Heart right ventricle (tissue), 16 donors: ENCODE measurements at regions not wholly inside any gene's neighbourhood (a gene's known extent, or its start where the extent isn't known, plus 50 kb on each side); places are given as distances from the start of the nearest gene placed in this dataset.

ENCODE experiments used
- ATAC-seq, 8 donors: fragments of 200-7000 bp; cut with Tn5 transposase; one replicate each; pipeline ENCODE4 v1.9.1; 2020; ENCODE audit warnings: mild to moderate bottlenecking in 8 of 8, moderate library complexity in 8 of 8, moderate number of reproducible peaks in 1 of 8
- DNase-seq, 2 donors: peaks; one replicate each; pipeline ENCODE4 v3.0.0-alpha.2; 2020
- H3K27ac ChIP-seq, 10 donors: fragments of 200-600 bp; sonication (generic) in 2 of 10; one replicate each; pipeline versions ENCODE4 v1.5.0 to v1.8.0; 2020 to 2022; ENCODE audit warnings: mild to moderate bottlenecking in 3 of 10
- H3K27me3 ChIP-seq, 7 donors: fragments of 200-600 bp; one replicate each; pipeline ENCODE4 v1.8.0; 2021 to 2022; ENCODE audit warnings: mild to moderate bottlenecking in 2 of 7
- H3K36me3 ChIP-seq, 9 donors: fragments of 200-600 bp; sonication (generic) in 1 of 9; one replicate each; pipeline versions ENCODE4 v1.5.0 to v1.8.0; 2020 to 2022; ENCODE audit warnings: mild to moderate bottlenecking in 2 of 9
- H3K4me1 ChIP-seq, 9 donors: fragments of 200-600 bp; sonication (generic) in 1 of 9; one replicate each; pipeline versions ENCODE4 v1.5.0 to v1.8.0; 2020 to 2022; ENCODE audit warnings: mild to moderate bottlenecking in 4 of 9
- H3K4me3 ChIP-seq, 10 donors: fragments of 200-600 bp; sonication (generic) in 2 of 10; one replicate each; pipeline versions ENCODE4 v1.5.0 to v1.8.0; 2020 to 2022; ENCODE audit warnings: mild to moderate bottlenecking in 7 of 10, moderate library complexity in 2 of 10
- H3K9me3 ChIP-seq, 11 donors: fragments of 200-600 bp in 10 of 11; sonication (generic) in 2 of 11; one replicate each; pipeline versions ENCODE4 v1.5.0 to v1.8.0; 2013 to 2022; ENCODE audit warnings: mild to moderate bottlenecking in 2 of 11, control low read depth in 1 of 11, moderate library complexity in 1 of 11
- WGBS, 2 donors: extraction: QIAGEN DNeasy Blood & Tissue Kit; methylation state at CpG; one replicate each; pipeline ENCODE4 v1.1.7; 2013; ENCODE audit warnings: inconsistent platforms in 1 of 2; 5-methylcytosine and 5-hydroxymethylcytosine counted together
- intact Hi-C, 10 donors: fragments of 100-400 bp; cut with DNase I; formaldehyde crosslinking; loops; one replicate each; pipeline versions ENCODE4 v1.11.1 to v1.14.2; 2022
- TF ChIP-seq, protein P1 (sequence below), 9 donors: fragments of 200-600 bp; sonication (generic) in 2 of 9; IDR thresholded peaks; one replicate each; pipeline versions ENCODE4 v1.5.0 to v1.8.0; 2021 to 2022; ENCODE audit warnings: antibody characterized with exemption in 9 of 9, mild to moderate bottlenecking in 5 of 9, moderate library complexity in 1 of 9
- donor health status: Arrhythmogenic right ventricular cardiomyopathy.
- donor health status: ischemic (EF 13 %, LVEDD 7.1; RV severe dilation, severe dysfunction).
- donor health status: healthy with polysubstance abuse.
- donor health status: DM: no; HTN: yes; CAD: no.
- donor health status: DM: no; HTN: no; CAD: no.
- donor health status: ischemic (EF 25% LVEDD 6.9; RV normal size, moderate dysfunction).
- donor health status: ischemic (EF 25% LVEDD 5.7; RV mildly dilated, moderate dysfunction).
- donor health status: healthy.
- donor health status: DM: yes; HTN: yes; CAD: no.
- donor health status: Ischemic cardiomyopathy.
- donor health status: ischemic (EF 35%, LVEDD 5.7; RV mildly dilated, moderate dysfunction).
- donor health status: nonischemic (EF 11% LVEDD 7.7; RV severe dilation, severe dysfunction).
- donor health status: DM: yes; HTN: yes; CAD: no.
- donor health status: PGD.
- donor health status: ischemic (EF 29% LVEDD 5.4; RV normal size, mild dysfunction).
- donor health status: nonischemic (EF 23%, LVEDD 6.1; RV moderate dilation, normal function).

DNA sequence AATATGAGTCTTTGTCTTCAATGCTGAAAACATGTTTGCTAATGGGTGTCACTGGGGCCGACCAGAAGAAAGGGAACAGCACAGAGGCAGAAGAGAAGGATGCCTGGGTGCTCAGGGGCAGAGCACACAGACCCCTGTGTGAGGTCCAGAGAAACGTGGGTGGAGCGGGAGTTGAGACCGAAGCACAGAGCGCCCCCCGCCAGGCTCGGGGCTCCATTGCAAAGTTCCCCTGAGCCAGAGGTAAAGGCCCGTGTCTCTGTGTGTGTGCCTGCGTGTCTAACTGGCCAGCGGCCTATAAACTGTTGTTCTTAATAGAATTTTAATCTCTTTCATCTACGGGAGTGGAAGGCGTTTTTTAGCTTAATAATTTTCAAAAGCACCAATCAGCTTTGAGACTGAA, 343.1 kb downstream of the TEX29 start:
- Histone ChIP-seq H3K27me3 (peaks cover 0 to 30% (median 16%) of the 10 kb centered on the region in 7 donors), H3K4me1 (no peaks in the 10 kb centered on the region), H3K9me3 (no peaks in the 10 kb centered on the region), H3K27ac (peak overlapping the region in 1 of 10 donors; percentile 10), H3K36me3 (no peaks in the 10 kb centered on the region), H3K4me3 (no peak overlapping the region)
- TF ChIP-seq, protein P1, sequence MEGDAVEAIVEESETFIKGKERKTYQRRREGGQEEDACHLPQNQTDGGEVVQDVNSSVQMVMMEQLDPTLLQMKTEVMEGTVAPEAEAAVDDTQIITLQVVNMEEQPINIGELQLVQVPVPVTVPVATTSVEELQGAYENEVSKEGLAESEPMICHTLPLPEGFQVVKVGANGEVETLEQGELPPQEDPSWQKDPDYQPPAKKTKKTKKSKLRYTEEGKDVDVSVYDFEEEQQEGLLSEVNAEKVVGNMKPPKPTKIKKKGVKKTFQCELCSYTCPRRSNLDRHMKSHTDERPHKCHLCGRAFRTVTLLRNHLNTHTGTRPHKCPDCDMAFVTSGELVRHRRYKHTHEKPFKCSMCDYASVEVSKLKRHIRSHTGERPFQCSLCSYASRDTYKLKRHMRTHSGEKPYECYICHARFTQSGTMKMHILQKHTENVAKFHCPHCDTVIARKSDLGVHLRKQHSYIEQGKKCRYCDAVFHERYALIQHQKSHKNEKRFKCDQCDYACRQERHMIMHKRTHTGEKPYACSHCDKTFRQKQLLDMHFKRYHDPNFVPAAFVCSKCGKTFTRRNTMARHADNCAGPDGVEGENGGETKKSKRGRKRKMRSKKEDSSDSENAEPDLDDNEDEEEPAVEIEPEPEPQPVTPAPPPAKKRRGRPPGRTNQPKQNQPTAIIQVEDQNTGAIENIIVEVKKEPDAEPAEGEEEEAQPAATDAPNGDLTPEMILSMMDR (IDR thresholded peaks at IDR 0.05): no peak
- ATAC-seq (no peak), DNase-seq (no peak)
- WGBS, 2 donors: 60 to 63% methylated on average over 12 of the region's 12 CpGs
- intact Hi-C loops: no loop called here

DNA sequence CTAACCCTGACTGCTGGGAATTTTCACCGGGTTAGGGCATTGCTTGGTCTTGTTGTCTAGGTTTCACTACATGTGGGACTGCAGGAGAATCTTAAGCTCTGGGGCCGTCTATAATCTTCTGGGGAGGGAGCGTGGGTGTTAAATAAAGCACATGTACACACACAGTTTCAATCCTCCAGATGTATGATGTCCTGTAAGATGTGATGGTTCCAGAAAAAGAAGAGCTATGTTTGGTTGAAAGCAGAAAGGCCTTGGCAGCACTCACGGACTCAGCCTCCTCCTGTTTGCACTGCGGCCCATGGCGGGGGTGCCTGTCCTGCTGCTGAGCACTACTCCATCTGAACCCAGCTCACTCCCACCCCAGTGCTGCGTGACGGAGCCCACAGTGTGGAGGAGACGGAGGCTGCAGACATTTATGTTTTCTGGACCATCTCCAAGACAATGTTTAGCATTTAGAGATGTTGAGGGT, 343.5 kb downstream of the TEX29 start:
- Histone ChIP-seq H3K4me3 (no peak overlapping the region), H3K36me3 (no peaks in the 10 kb centered on the region), H3K9me3 (no peaks in the 10 kb centered on the region), H3K4me1 (no peaks in the 10 kb centered on the region), H3K27ac (no peak overlapping the region), H3K27me3 (peaks cover 0 to 29% (median 16%) of the 10 kb centered on the region in 7 donors)
- no peak for DNase-seq
- intact Hi-C loops: no loop called here
- TF ChIP-seq, protein P1 (IDR thresholded peaks at IDR 0.05): no peak
- ATAC-seq: peak in 6 of 8 donors; percentile 15 to 73 (median 50)
- WGBS, 2 donors: 66 to 69% methylated on average over 9 of the region's 9 CpGs

DNA sequence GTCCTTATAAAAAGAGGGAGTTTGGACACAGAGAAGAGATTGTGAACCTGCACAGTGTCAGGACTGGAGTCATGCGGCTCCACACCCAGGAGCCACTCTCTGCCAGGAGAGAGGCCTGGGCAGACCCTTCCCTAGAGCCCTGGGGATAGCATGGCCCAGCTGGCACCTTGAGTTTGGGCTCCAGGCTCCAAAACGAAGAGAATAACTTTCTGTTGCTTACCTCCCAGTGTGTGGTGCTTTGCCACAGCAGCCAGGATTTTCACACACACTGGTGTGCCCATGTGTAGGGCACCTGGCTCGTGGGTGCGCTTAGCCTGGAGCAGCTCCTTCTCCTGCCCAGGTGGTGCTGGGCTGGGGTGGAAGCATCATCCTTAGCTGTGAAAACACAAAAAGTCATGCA, 344.3 kb downstream of the TEX29 start:
- peaks cover 0 to 26% (median 16%) of the 10 kb centered on the region in 7 donors for H3K27me3 ChIP-seq
- intact Hi-C loops: no loop called here
- no peak overlapping the region for H3K4me3 ChIP-seq
- DNase-seq: no peak
- 88% methylated on average over 4 of the region's 4 CpGs for WGBS, 2 donors
- H3K27ac ChIP-seq: no peak overlapping the region
- TF ChIP-seq, protein P1 (IDR thresholded peaks at IDR 0.05): no peak
- H3K36me3 ChIP-seq: no peaks in the 10 kb centered on the region
- H3K9me3 ChIP-seq: no peaks in the 10 kb centered on the region
- ATAC-seq: no peak
- H3K4me1 ChIP-seq: no peaks in the 10 kb centered on the region

DNA sequence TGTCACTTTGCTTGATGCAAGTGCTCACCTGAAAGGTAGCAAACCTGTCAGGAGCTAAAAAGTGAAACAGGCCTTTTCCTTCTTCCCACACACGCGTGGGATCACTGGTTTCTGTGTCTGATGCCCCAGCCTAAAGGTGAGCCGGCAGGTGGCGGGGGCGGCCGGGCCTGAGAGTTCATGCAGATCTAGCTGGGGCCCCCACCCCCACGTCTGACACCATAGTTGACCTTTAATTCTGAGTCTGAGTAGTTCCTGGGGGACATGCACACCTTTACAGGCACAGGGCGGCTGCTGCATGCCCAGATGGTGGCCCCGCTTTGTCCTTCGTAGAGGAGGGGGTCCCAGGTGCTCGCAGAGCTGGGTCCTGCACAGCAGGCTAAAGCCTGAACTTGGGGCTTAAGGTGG, 345.3 kb downstream of the TEX29 start:
- Histone ChIP-seq H3K9me3 (no peaks in the 10 kb centered on the region), H3K36me3 (no peaks in the 10 kb centered on the region), H3K27ac (no peak overlapping the region), H3K4me1 (no peaks in the 10 kb centered on the region), H3K4me3 (no peak overlapping the region), H3K27me3 (peaks cover 0 to 26% (median 16%) of the 10 kb centered on the region in 7 donors)
- DNase-seq (no peak), ATAC-seq (no peak)
- intact Hi-C loops: no loop called here
- WGBS, 2 donors: 77 to 83% methylated on average over 11 of the region's 11 CpGs
- TF ChIP-seq, protein P1 (IDR thresholded peaks at IDR 0.05): no peak
